ENCODE measurements at regions not wholly inside any gene's neighbourhood (a gene's known extent, or its start where the extent isn't known, plus 50 kb on each side); places are given as distances from the start of the nearest gene placed in this dataset.

GRCh38 chr4:13694256-13694655 is 66.7 kb upstream of the BOD1L1 start:
- TF ChIP-seq, protein P1, sequence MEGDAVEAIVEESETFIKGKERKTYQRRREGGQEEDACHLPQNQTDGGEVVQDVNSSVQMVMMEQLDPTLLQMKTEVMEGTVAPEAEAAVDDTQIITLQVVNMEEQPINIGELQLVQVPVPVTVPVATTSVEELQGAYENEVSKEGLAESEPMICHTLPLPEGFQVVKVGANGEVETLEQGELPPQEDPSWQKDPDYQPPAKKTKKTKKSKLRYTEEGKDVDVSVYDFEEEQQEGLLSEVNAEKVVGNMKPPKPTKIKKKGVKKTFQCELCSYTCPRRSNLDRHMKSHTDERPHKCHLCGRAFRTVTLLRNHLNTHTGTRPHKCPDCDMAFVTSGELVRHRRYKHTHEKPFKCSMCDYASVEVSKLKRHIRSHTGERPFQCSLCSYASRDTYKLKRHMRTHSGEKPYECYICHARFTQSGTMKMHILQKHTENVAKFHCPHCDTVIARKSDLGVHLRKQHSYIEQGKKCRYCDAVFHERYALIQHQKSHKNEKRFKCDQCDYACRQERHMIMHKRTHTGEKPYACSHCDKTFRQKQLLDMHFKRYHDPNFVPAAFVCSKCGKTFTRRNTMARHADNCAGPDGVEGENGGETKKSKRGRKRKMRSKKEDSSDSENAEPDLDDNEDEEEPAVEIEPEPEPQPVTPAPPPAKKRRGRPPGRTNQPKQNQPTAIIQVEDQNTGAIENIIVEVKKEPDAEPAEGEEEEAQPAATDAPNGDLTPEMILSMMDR (IDR thresholded peaks at IDR 0.05), result no peak
- TF ChIP-seq POLR2AphosphoS5 (IDR thresholded peaks at IDR 0.05) (no peak), POLR2A (IDR thresholded peaks at IDR 0.05) (no peak)
